Stimulated activated naive CD8-positive, alpha-beta T cell treated with anti-CD3 and anti-CD28 coated beads, Interleukin-15, Interleukin-2, amounts not matched to agents 100 U/mL and 50 U/mL, for 24 hours (primary cell): ENCODE measurements at regions not wholly inside any gene's neighbourhood (a gene's known extent, or its start where the extent isn't known, plus 50 kb on each side); places are given as distances from the start of the nearest gene placed in this dataset.
"Not testable (repeated sequence)": the region's sequence is repeated elsewhere in the genome, so short reads cannot be mapped to it uniquely, and the experiment has no call there.

ENCODE experiments used
- ATAC-seq: fragments of 150-1000 bp; cut with Tn5 transposase; one replicate; pipeline ENCODE4 v1.10.0; 2021
- DNase-seq: peaks from one replicate; pipeline ENCODE4 v3.0.0; 2021

DNA sequence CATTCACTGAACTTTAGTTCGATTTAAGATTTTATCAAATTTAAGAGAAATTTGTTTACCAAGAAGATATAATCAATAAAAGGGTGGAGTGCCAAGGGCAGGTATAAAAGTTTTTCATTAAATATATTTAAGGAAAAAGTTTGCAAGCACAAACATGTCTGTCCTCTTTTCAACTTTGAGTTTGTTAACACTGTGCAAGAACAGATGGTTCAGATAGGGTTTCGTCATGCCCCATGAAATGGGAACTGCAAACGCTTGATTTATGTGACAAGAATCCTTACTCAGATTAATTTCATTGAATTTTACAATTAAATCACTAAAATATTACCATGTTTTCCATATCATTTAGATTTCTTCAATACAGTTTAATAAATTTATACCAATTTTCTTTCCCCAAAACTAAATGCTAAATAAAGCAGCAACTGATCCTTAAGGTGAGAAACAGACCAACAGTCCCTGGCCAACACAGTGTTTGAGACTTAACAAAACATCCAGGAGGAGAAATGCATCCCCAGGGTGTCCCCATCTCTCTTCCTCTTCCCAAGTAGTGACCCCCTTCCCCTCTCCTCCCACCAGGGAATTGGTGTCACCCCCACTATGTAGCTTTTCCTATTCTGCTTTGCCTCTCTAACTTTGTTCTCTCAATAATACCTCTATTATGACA, 292.9 kb downstream of the LTN1 start:
- no peak for DNase-seq
- no peak for ATAC-seq

DNA sequence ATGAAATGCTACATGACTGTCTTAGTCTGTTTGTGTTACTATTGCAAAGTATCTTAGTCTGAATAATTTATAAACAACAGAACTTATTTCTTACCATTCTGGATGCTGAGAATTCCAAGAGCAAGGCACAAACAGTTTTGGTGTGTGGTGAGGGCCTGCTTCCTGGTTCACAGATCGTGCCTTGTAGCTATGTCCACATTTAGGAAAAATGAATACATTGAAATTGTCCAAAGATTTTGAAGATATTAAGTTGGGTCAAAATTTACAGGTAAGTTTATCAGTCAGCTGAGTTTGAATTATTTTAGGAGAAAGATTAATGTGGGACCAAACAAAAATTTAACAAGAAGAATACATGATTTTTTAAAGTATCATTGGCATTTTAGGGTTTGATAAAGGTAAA, 293.5 kb downstream of the LTN1 start:
- DNase-seq (no peak), ATAC-seq (no peak)

DNA sequence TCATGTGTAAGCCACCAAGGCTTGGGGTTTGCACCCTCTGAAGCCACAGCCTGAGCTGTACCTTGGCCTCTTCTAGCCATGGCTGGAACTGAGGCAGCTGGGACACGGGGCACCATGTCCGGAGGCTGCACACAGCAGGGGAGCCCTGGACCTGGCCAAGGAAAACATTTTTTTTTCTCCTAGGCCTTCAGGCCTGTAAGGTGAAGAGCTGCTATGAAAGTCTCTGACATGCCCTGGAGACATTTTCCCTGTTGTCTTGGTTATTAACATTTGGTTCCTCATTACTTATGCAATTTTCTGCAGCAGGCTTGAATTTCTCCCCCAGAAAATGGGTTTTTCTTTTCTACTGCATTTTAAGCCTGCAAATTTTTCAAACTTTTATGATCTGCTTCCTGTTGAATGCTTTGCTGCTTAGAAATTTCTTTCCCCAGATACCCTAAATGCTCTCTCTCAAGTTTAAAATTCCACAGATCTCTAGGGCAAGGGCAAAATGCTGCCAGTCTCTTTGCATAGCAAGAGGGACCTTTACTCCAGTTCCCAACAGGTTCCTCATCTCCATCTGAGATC, 295.8 kb downstream of the LTN1 start:
- ATAC-seq = no peak
- no peak for DNase-seq

DNA sequence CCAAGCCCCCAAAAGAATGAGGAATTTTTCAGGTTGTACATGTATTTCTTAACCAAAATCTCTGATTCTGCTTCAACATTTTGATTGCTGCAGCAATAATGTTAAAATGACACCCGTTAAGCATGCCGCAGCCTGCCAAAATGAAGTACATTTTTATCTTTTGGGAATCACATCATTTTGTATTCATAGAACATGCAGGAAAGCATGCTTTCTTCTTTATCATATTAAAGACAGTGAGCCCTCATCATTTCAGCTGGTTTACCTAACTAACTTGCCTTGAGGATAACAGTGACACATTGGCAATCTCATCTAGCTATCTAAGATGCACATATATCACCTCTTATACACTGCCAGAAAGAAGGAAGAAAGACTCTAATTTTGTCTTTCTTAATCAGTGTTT, 299.2 kb downstream of the LTN1 start:
- DNase-seq (no peak), ATAC-seq (no peak)

DNA sequence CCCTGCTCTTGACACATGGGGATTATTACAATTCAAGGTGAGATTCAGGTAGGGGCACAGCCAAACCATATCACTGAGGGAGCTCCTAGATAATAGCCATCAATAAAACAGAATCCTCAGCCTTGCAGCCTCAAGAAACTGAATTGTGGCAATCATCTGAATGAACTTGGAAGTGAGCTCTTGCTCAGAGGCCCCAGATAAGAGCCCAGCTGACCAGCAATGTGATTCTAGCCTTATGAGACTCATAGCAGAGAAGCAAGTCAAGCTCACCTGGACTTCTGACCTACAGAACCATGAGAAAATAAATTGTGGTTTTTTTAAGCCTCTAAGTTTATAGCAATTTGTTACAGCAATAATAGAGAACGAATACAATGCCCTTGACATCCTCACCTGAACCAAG, 302.5 kb downstream of the LTN1 start:
- ATAC-seq (no peak), DNase-seq (no peak)

DNA sequence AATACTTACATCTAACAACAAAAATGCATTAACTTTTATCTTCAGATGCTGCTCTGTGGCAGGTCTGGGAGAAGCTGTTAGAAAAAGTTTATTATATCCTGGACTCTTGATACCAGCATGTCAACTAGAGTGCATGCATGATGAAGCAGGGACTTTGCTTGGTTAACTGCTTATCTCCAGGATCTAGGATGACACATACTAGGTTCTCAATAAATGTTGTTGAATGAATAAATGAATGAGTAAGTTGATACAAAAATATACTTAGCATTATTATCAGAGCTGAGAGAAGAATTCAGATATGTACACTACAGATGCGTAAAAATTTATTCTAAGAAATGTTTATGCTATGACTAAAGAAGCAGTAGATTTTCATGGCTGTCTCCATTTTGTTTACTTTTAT, 304.3 kb downstream of the LTN1 start:
- ATAC-seq = no peak
- no peak for DNase-seq

DNA sequence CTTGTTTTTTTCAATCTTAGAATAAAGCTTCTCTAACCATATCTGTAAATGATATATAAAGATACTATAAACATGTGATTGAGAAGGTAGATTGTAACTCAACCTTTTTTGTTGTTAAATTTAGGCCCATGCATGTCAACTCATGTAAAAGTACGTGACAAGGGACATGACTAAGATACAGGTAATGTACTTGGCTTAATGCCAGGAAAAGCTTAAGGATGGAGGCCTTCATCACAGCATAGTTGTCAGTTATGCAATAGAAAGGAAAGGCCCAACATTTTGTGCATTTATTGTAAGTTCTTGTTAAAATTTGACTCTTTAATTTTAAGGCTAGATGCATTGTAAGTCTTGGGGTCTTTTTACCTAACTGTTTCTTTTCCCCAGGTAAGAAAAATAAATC, 305.1 kb downstream of the LTN1 start:
- ATAC-seq (no peak), DNase-seq (no peak)

DNA sequence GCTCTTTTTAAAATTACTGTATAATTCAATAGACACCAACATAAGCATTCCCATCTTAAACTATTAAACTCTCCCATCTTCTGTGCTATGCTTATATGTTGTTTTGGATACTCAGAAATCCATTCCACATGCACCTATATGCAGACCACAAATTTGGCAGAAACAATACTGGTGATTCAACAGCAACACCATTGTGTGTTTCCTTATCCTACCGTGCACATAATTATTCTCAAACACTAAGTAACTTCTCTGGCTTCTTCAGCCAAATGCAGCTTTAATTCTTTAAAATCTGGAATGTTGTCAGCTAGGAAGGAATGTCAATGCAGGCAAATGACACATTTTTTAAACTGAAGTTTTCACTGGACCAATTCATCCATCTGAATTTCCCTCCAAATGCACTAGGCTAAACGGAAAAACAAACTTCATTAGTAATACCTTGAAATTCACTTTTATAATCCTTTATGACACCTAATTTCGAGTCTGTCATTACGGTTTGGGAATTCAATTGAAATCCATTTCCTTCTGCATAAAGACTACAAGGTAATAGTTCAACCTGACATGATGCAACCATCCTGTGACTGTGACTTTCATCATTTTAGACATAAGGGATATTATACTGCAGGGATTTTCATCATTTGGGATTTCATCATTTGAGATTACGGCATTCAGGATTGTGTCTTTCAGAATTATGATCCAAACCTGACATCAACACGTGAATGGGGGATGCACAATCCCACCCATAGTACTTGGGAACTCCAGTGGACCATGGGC, 308.5 kb downstream of the LTN1 start:
- ATAC-seq = no peak
- no peak for DNase-seq

DNA sequence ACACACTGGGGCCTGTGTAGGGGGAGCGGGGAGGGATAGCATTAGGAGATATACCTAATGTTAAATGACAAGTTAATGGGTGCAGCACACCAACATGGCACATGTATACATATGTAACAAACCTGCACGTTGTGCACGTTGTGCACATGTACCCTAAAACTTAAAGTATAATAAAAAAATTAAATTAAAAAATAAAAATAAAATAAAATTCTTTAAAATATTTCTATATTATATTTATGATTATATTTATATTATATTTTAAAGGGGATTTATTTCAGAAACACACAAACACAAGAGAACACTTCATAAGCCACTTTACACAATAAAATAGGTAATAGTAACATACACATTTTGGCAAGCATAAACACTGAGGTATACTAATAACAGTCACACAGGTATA, 309.8 kb downstream of the LTN1 start:
- not testable (repeated sequence) for ATAC-seq, DNase-seq

DNA sequence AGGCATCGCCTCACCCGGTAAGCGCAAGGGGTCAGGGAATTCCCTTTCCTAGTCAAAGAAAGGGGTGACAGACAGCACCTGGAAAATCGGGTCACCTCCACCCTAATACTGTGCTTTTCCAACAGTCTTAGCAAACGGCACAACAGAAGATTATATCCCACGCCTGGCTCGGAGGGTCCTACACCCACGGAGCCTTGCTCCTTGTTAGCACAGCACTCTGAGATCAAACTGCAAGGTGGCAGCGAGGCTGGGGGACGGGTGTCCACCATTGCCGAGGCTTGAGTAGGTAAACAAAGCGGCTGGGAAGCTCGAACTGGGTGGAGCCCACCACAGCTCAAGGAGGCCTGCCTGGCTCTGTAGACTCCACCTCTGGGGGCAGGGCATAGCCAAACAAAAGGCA, 315.6 kb downstream of the LTN1 start:
- not testable (repeated sequence) for DNase-seq, ATAC-seq

DNA sequence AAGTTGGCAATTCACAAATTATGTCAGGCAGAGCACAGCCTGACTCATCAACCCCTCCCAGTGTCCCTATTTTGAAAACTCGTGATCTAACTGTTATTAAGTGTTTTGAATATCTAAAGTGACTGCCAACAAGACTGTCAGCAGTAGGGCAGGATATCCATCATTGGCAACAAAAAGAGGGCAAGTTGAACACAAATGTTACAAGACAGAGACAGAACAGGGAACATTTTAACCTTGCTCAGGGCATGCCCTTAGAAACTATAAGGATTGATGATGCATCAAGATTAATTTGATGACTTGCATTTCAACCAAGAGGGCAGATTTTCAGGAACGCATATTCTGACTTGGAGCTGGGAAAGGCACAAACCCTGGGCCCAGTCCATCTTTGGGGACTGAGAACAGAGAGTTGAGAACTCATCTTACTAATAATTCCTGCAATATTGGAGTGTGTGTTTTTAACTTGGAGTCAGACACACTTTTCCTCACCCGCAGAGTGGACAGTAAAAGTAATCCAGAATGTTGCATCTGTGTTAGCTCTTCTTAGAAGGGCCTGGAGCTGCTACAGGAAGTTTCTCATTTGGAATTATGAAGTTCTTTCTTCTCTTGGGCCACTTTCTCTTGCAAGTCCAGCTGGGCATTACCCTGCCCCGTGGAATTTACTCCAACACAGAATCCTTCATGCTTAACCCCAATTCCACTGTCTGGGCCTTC, 317.2 kb downstream of the LTN1 start:
- ATAC-seq = no peak
- no peak for DNase-seq

DNA sequence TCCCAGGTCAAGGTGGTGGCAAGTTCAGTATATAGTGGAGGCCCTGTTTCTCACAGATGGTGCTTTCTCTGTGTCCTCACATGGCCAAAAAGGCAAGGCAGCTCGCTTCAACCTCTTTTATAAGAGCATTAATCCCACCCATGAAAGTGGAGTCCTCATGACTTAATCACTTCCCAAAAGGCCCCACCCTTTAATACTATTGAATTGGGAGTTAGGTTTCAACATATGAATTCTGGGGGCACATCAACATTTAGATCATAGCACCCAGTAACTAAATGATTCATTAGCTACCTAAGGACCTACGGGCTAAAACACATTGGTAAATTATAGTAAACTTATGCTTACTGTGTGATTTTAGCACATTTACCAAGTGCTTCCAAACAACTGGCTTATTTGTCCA, 317.9 kb downstream of the LTN1 start:
- DNase-seq (no peak), ATAC-seq (no peak)

DNA sequence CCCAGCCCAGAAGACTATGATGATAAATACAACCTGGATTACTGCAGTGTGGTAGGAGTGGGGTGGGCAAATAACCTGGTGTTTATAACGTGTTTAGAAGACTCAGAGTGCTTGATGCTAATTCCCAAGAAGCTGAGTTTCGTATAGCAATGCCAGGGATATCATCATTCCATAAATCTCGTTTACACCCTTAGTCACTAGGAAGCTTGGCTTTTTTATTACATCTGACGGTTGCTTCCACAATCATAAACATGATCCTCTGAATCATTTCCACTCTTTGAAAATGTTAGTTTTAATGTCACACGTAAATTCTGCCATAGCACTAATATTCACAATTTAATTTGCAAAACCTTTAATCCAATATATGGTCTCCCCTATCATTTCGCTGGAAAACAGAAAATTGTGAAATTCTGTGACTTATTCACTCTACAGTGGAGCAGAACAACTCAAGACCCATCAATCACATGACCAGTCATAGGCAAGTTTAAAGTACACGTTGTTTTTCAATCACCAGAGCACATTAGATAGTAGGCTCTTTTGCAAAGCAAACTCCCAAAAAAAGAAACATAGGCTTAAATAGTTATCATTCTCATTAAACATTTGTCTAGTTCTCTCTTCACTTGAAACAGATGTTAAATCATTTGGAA, 321.0 kb downstream of the LTN1 start:
- no peak for ATAC-seq
- no peak for DNase-seq

DNA sequence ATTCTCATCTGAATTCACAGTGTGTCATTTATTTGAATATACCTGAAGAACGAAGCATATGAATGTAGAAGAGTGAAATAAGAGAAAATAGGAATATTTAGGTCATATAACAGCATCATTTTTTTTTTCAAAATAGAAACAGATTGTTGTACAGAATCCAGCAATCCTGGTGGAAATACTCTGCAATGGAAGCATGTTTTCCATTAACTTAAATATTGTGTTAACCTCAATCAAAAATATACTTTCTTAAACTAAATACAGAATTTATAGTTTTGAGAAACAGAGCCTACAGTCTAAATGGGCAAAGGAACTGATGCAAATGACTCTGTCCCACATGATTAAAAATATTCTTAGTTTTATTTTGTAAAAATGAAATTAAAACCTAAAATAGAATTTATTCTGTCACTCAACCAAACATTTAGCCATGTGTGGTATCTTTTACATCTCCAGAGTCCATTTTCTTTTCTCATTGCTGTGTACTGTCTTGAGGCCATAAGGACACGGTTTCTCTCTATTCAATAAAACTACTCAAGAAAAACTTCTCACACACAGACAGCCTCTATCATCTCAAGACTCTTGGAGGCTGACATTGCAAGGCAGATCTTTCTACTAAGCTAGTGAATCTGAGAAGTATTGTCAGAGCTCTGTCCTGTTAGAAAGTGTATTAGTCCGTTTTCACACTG, 322.6 kb downstream of the LTN1 start:
- DNase-seq = no peak
- ATAC-seq = no peak

DNA sequence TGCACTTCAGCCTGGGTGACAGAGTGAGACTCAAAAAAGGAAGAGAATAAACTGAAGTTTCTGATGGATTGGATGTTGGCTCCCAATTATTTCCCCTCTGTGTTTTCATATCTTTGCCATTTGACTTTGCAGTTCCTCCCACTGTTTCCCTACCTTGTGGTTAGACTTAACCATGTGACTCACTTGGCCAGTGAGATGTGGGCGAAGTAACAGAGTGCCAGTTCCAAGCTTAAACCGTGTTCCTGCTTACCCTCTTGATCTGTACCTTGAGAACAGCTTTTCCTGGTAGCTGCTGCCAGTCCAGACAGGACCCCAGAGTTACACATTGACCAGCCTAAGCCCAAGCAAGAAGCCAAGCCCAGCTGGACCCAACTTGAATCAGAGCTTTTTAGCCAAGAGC, 323.4 kb downstream of the LTN1 start:
- DNase-seq (no peak), ATAC-seq (peak; percentile 46)

DNA sequence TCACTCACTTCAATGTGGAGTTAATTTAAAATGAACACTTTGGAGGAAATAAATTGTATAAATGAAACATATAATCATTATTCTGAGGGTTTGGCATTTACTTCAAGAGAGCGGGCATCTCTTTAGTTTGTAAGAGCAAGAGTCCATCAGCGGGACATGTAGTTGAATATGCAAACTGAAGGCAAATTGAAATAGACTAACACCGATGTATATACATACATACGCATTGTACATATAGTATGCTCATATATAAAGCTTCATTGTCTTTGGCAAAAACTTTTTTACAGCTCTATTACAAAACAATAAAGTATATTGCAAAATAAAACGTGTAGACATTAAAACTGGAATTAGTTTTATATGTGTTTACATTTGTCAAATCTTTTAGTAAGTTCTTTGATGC, 328.9 kb downstream of the LTN1 start:
- no peak for DNase-seq
- no peak for ATAC-seq

DNA sequence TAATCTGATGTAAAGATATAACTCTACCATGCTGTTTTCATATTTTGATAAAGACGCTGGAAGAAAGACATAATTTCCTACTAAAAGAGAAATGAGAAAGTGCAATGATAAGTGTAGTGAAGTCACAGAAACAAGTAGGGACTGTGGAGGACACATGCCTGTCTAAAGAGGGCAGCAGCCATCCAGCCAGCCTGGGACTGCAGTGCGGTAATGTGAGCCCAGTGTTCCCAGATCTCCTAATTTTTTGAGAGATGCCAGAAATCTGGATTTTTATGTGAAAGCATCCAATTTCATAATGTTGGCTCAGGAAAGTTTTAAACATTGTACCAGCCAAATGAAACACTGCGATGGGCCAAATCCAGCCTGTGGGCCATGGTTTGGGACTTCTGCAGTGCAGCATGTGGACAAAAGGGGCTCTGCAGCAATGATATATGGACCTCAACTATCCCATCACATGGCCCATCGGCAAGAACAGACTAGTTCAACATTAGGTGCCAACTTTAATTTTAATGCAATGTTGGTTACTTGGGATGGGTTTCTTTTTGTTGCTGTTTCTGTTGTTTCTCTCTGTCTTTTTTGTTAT, 329.5 kb downstream of the LTN1 start:
- no peak for DNase-seq
- no peak for ATAC-seq

DNA sequence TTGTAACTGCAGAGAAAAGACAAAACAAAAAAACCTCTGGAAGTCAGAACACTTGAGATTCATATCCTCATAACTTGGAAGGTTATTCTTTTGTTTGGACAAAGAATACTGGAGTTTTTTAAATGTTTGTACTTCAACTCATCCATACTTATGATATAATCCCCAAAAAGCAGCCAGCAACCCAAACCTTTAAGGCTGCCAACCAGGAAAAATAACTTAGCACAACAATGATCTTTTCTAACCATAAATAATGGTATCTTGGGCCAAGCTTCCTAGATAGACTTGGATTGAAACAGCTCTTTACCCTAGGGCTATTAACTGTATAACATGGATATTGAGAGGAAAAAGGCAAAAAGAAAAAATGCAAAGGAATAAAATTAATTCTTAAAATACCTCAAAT, 335.1 kb downstream of the LTN1 start:
- ATAC-seq = no peak
- DNase-seq = no peak

DNA sequence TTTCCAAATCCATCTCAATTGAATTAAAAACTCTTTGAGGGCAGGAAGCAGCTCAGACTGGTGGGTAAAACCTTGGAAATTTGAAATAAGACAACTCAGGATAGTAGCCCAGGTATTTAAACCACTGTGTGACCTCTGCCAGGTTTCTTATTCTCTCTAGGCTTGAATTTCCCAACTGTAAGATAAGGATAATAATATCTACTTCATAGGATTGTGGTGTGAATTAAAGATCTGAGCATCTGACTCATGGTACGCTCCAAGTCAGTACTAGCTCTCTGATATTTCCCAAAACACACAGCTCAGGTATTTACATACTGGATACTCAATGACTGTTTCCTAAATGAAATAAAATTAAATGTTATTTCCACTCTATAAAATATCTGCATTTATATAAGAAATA, 337.2 kb downstream of the LTN1 start:
- DNase-seq (no peak), ATAC-seq (no peak)

DNA sequence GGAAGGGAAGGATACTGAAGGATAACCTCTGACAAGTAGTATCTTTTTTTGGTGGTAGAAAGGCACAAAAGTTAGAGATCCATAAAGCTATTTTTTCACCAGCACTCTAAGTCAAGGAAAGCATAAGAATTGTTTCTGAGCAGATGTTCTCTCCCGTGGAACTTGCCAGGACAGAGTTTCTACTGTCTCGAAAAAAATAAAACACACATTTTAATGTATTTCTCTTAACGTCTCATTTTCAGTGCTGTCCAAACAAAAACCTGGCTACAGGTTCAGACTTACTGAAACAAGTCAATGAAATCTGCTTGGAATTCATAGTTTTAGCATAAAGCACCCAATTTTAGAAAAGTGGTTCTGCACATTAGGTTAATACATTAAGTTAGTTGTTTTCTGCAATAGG, 338.3 kb downstream of the LTN1 start:
- DNase-seq = no peak
- ATAC-seq = no peak

DNA sequence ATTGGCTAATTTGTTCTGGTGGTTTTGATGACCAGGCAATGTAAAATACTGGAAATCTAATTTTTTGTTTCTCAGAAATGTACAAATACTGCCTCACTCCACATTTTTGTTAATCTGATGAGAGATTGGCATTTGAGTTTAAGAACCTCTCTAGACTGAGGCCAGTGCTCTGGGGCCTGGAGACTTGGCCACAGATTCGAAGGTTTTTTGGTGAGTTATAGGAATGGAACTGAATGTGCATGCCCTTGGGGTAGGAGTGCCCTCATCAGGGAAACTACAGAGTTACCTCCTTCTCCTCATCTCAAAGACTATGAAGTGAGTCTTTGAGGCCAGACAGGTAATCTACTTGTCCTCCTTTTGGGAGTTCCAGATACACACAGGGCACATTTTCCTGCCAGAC, 347.9 kb downstream of the LTN1 start:
- DNase-seq = no peak
- ATAC-seq = no peak

DNA sequence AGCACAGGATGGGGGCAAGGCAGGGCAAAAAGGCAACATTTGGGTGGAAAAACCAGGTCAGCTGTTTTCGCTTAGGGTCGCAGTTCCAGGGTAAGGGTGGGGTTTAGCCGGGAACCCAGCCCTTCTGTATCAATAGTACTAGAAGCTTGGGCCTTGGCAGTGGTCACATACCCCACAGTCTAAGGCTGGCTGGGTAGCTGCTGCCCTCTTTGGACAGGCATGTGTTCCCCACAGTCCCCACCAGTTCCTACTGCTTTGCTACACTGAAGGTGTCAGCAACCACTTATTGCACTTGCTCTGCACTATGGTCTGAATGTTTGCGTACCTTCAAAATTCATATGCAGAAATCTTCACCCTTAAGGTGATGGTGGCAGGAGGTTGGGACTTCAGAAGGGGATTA, 349.8 kb downstream of the LTN1 start:
- ATAC-seq = no peak
- no peak for DNase-seq
